ENCODE measurements at regions not wholly inside any gene's neighbourhood (a gene's known extent, or its start where the extent isn't known, plus 50 kb on each side); places are given as distances from the start of the nearest gene placed in this dataset.
"Not testable (repeated sequence)": the region's sequence is repeated elsewhere in the genome, so short reads cannot be mapped to it uniquely, and the experiment has no call there.

DNA sequence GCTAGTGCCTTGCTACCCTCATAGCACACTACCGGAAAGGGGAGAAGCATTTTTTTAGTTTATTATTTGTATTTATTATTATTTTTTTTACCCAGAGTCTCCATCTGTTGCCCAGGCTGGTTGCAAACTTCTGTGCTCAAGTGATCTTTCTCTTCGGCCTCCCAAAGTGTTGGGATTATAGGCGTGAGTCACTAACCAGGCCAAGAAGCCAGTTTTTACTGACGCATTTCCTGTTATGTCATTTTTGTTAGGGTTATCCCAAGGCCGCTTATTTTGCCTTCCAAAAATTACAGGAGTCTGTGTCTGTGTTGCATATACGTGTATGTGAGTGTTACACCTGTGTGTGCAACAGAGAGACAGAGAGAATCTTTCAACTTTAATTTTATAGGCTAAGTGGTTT, 404.5 kb downstream of the GBA3 start:
- DNase-seq (ENCODE audit: low read depth, low spot score), result no peak

DNA sequence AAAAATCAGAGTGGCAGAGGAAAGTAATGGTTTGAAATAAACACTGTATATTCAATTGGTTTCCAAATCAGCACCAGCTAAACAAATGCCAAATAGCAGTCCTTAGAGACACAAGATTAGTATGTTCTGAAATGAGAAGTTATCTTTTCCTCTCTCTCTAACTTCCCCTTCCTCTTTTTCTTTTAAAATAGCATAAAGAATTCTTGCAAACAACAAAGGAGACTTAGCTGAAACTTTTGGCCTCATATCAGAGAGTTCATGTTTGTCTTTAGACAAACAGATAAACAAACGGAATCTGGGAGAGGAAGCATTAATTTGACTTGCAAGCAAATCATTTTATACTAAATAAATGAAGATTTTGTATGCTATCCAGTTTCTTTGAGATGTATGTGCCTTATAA, 399.0 kb downstream of the GBA3 start:
- no peak for DNase-seq (ENCODE audit: low read depth, low spot score)

DNA sequence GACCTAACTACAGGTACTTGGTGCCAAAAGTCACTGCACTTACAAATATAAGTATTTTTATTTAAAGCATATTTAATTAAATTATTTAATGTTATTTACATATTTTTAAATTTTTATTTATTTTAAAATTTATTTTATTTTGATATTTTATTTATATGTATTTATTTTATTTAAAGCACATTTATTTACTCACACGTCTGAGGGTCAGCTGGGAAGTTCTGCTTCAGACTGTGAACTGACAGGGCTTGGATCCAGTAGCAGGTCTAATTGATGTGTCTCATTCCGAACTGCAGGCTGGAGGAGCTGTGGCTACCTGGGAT, 392.5 kb downstream of the GBA3 start:
- no peak for DNase-seq (ENCODE audit: low read depth, low spot score)

DNA sequence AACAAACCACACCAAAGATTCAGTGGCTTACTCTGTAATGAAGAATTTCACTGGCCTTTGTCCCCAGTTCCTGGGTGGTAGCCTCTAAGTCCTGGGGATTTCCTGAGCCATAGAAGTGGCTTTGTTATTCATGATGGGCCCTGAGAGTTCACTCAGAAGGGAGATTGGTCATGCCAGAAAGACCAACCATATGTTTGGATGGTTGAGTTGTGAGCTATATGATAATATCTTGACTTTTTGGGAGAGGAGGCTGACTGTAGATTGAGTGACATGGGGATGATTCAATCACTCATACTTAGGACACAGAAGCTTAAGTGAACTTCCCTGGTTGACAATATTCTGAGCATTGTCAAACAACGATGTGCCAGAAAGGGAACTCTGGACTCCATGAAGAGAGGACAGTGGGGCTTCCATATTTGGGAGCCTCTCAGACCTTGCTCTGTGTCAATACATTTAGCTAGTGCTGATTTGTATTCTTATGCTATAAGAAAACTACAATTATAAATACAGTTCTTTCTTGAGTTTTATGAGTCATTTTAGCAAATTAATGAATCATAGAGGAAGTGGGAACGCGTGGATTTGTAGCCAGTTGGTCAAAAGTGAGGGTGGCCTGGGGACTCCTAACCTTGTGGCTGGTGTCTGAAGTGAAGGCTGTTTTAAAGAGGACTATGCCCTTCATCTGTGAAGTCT, 392.0 kb downstream of the GBA3 start:
- no peak for DNase-seq (ENCODE audit: low read depth, low spot score)

DNA sequence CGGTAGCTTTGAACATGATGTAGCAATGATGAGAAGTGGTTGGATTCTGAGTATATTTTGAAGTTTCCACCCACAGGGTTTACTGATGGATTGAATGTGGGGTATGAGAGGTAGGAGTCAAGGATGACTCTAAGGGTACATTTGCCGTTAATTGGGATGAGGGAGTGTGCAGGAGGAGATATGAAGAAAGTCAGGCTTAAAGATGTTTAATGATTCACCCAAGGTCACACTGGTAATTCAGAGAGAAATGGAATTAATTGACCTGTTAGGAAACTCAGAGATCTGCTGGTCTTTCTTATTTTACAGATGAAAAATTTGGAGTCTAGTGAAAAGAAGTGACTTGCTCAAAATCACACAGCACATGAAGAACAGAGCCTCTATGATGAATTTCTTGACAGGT, 390.7 kb downstream of the GBA3 start:
- no peak for DNase-seq (ENCODE audit: low read depth, low spot score)

DNA sequence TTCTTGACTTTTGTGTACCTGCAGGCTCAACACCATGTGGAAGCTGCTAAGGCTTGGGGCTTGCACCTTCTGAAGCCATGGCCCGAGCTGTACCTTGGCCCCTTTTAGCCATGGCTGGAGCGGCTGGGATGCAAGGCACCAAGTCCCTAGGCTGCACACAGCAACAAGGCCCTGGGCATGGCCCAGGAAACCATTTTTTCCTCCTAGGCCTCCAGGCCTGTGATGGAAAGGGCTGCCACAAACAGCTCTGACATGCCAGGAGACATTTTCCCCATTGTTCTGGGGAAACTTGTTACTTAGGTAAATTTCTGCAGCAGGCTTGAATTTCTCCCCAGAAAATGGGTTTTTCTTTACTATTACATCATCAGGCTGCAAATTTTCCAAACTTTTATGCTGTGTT, 387.4 kb downstream of the GBA3 start:
- DNase-seq (ENCODE audit: low read depth, low spot score), result not testable (repeated sequence)

DNA sequence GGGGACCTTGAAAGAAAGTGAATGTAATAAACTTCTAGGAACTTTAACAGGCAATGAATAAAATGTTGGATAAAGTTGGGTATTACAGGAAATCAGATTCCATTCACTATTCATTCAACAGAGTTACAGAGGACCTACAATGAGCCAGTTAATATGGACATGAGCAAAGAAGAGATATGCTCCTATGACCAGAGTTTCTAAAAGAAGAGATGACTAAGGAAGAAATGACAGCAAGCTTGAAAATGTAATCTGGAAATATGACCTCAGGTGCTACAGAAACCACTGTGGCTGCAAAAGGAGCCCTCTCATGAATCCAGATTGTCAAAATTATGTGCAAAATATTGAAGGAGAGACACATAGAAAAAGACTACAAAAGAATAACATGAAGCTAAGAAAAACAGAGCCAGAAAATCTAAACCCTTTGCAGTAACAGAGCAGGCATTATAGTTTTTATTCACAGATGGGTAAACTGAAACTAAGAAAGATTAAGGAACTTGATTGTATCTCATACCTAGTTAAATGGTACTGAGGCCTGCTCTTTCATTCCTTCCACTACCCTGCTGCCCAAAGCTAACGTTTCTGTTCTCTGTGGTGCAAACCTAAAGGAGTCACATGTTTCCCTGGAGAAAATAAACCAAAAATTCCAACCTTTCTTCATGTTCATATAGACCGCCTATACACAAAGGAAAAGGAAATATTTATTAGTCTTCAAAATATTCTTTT, 378.3 kb downstream of the GBA3 start:
- no peak for DNase-seq (ENCODE audit: low read depth, low spot score)

DNA sequence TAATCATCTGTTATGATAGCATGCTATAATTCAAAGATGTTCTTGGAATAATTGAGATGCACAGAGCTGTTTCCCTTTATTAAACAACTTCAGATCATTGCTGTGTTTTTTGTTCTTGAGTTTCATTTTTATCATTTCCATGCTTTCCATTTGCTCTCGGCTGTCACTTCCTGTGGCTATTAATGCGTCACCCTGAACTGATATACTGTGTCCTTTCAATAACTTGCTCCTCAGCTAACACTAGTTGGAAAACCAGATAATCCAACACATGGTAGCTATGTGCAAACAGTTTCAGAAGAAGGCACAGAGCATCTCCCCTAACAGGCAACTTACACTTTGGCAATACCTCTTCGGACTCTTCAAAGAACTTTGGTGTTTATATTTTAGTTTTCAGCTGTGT, 376.0 kb downstream of the GBA3 start:
- DNase-seq (ENCODE audit: low read depth, low spot score), result no peak

DNA sequence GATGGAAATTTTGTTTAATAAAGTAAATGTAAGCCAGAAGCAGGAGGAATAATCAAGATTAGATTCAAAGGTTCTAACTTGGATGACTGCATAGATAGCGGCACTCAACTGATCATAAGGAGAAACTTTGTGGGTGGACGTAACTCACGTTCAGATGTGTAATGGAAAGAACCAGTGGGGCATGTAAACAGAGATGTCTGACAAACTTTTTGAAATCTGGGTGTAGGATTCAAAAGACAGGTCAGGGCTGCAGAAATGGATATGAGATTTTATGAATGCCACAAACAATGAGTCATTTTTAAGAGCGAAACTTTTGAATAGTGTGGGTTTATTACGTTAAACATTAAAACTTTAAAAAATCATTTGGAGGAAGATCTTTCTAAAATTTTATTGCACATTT, 375.6 kb downstream of the GBA3 start:
- no peak for DNase-seq (ENCODE audit: low read depth, low spot score)

DNA sequence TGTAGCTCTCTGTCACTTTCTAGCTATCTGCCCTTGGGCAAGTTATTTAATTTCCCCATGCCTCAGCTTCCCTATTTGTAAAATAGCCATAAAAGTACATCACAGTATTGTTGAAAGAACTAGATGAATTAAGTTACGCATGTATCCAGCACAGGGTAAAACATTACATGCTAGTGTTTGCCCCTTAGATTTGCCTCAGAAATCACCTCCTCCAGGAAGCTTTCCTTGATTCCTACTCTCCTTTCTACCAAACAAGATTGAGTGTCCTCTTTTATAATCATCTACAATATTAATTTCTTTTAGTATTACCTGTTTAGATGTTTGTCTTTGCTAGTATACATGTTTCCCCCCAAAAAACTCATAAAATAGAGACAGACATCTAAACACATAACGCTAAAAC, 369.5 kb downstream of the GBA3 start:
- no peak for DNase-seq (ENCODE audit: low read depth, low spot score)

DNA sequence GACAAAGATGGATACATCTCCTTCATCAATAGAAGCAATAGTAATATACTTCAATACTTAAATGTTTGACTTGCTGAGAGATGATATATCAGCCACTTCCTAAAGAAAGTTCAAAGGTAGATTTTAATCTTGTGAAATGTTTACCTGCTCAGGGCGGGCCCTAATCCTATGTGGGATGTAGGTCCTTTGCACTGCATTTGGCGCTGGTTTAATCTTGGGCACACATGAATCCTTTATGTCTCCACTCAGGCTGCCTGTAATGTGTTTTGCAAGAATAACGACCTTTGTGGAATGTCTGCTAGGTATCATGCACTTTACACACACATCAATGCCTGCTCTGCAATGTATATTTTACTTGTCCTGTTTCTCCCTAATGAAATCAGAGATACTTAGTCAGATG, 368.7 kb downstream of the GBA3 start:
- DNase-seq (ENCODE audit: low read depth, low spot score), result no peak

DNA sequence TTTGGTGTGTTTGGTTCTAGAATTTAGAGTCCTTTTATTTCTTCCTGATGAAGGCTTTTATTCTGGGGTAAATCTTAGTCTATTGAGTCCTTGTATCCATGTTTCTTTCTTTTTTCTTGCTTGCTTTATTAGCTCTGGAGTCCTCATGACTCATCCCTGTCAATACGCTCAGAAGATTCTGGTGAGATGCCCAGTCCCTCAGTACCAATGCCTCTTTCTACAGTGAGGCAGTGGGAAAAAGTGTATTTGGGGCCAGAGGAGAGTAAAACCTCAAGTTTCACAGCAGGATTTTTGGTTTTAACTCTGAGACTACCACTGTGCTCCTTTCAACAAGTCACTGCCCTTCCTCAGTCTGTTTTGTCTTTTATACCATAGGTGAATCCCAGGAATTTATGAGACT, 368.0 kb downstream of the GBA3 start:
- DNase-seq (ENCODE audit: low read depth, low spot score), result no peak

DNA sequence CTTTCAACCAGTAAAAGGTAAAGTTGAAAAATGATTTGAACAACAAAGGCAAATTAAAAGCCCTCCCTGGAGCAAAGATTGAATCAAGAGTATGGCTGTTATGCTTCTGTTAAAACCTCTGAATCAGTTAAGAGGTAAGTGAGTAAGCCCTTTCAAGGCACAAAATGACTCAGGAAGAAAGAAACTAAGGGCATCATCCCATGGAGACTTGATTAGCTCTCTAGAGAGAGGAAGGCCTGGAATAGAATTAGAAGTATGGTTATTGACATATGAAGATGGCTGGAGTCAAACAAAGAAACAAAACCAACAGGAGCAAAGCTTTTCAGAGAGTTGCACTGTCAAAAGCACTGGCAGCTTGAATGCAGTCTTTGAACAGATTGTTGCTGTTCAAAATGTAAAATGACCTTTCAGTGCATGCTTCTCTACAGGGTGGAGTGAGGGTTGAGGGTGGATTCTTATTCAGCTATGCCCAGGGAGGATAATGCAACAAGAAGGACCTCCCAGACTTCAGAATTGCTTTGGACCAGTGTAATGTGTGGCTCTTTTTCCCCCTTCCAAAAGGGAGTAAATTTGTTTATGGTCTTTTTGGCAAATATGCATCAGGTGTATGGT, 365.5 kb downstream of the GBA3 start:
- no peak for DNase-seq (ENCODE audit: low read depth, low spot score)

DNA sequence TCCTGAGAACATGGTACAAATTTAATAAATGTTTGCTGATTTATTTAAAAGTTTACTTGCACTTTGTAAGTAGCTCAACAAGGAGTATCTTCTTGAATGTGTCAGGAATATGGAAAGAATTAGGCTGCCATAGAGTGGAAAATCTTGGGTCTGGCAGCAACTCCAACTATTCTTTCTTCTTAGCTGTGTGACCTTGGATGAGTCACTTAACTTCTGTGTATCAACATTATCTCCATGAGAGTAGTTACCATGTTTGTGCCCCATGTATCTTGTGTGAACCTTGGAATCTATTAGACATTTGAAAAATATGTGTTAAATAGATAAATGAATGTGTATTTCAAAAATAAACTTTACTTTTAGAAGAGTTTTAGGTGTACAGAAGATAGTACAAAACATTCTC, 348.8 kb downstream of the GBA3 start:
- DNase-seq (ENCODE audit: low read depth, low spot score), result no peak

DNA sequence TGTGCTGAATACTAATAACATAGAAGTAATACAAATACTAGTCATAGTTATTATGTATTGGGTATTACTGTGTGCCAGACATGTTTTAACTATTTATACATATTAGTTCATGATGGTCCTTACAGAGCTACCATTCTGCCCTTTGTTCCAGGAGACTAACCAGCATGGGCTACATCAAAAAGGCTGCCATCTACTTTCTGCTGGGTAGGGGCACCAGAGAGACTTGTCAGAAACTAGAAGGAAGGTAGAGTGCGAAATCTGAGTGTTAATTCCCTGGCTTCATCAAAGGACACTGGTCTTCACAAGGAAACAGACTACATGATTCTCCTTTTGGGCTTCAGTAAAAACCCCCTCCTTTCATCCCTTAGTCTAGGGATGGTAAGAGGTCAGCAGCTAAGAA, 347.8 kb downstream of the GBA3 start:
- no peak for DNase-seq (ENCODE audit: low read depth, low spot score)

DNA sequence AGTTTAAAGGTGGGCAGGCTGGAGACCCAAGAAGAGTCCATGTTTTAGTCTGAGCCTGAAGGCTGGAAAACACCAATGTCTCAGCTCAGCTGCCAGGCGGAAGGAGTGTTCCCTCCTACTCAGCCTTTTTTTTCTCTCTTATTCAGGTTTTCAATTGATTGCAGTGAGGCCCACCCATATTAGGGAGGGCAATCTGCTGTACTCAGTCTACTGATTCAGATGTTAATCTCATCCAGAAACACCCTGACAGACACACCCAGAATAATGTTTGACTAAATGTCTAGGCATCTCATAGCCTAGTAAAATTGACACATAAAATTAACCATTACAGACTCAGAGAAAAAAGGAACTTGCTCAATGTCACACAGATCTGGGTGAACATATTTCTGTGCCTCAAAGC, 347.1 kb downstream of the GBA3 start:
- DNase-seq (ENCODE audit: low read depth, low spot score), result no peak

DNA sequence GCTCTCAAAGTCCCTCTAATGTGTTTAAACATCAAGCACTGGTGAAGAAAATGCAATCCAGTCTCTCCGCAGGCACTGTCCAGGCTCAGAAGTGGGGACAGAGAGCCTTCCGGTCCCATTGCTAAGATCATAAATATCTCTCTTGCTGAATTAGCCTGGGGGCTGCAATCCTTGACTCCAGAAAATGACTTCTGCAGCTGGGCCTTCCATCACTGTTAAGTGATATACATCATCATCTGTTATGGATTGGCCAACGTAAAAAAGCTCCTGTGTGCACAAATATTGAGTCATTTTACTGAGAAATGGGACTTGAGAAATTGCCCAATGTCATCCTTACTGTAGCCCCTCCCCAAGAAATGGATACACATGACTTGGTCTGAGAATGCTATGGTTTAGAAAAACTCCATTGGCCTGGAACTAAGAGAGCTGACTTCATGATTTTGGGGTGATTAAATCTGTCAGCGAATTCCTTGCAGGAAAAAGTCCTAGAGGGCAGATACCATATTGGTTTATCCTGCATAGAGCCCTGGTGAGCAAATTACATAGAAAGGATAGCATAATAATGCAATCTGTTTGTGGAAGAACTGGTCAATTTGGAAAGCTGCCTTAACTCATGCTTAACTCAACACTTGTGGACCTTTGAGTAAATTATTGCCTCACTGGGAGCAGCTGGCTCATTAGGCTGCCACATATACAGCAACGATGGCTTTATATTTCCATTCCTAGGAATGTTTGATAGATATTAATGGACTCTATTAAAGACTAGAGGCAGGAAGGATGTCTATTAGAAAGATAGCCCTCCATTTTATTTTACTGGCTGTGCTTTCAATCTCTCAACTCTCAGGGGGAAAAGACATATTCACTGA, 346.1 kb downstream of the GBA3 start:
- no peak for DNase-seq (ENCODE audit: low read depth, low spot score)

DNA sequence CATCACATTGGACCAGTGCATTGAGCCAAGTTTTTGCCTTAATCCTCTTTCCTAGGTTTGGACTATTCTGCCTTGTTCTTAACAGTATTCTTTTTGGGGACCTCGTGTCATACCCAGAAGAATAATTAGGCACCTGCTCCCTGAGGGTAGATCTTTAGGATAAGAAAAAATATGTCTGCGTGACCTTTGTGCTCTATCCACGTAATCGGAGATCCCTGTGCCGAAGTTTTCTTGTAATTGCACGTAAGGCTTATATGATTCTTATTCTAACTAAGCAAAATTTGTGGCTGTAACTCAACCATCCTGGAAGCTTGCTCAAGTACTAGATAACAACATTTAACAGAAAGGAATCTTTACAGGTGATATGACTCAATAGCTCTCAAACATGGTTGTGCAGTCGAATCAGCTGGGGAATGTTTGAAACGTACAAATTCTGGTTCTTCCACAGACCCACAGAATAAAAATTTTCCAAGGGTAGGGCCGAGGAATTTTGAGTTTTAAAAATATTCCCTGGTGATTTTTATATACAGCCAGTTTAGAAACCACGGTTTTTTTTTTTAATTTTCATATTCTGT, 344.3 kb downstream of the GBA3 start:
- DNase-seq (ENCODE audit: low read depth, low spot score), result no peak

DNA sequence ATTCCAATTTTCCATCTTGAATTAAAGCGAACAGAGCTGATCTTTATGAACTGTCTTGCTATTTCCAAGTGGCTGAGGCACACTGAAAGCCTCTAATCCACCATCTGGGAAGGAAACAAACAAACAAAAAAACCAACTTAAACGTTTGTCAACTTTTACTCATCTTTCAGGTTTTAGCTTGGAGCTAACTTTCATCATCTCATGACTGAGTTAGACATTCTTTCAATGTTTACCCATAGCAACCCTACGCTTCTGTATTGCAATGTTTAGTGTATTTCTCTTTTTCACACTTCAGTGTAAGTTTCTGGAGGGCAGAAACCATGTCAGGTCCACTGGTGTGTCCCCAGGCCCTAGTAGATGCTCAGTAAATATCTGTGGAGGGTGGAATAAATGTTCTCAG, 343.8 kb downstream of the GBA3 start:
- DNase-seq (ENCODE audit: low read depth, low spot score), result no peak

DNA sequence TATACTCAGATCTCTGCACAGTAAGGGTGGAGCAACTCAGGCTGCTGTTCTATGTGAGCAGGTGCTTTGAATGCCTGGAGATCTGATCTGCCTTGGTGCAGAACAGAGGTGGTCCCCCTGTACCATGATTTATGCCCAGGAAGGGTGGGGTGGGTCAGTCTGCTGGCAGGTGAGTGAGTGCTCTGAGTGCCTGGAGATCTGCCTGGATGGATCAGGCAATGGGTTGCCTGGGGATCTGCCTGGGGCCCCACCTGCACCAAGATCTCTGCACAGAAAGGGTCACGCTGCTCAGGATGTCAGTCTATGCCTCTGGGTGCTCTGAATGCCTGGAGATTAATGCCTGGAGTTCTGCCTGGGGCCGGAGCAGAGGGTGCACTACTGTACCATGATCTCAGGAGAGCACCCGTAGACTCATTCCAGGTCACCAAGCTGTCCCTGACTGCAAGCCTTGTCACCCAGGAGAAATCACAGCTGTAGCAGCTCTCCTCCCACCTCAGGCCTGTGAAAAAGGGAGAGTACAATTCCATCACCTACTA, 342.9 kb downstream of the GBA3 start:
- DNase-seq (ENCODE audit: low read depth, low spot score), result no peak

DNA sequence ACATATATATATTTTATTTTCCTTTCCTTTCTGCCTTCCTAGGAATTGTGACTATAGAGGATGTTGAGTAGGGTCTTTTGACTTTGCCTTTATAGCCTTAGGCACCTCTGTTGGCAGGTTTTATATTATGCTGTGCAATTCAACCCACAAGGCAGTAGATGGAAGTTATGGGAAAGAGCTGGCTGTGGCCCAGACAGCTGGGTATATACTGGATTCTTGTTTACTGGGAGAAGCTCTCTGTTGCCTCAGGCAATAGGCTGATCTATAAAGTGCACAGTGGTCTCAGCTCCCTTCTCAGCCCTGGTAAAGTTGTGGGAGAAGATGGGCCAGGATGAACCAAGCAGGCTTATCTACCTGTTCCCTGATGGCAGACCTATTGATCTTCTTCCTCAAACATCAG, 342.0 kb downstream of the GBA3 start:
- no peak for DNase-seq (ENCODE audit: low read depth, low spot score)

DNA sequence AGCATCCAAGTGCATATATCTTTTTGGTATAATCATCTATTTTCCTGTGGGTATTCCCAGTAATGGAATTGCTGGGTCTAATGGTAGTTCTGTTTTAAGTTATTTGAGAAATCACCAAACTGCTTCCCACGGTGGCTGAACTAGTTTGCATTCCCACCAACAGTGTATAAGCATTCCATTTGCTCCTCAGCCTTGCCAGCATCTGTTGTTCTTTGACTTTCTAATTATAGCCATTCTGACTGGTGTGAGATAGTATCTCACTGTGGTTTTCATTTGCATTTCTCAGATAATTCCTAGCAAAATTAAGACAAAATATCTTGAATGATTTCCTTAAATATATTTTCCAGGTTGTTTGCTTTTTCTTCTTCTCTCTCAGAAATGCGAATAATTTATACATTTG, 341.1 kb downstream of the GBA3 start:
- DNase-seq (ENCODE audit: low read depth, low spot score), result no peak
